Activated naive CD8-positive, alpha-beta T cell treated with anti-CD3 and anti-CD28 coated beads, Interleukin-2, amount 50 U/mL, for 24 hours (primary cell): ENCODE measurements at regions not wholly inside any gene's neighbourhood (a gene's known extent, or its start where the extent isn't known, plus 50 kb on each side); places are given as distances from the start of the nearest gene placed in this dataset.
"Not testable (repeated sequence)": the region's sequence is repeated elsewhere in the genome, so short reads cannot be mapped to it uniquely, and the experiment has no call there.

ENCODE experiments used
- ATAC-seq: fragments of 150-1000 bp; cut with Tn5 transposase; one replicate; pipeline ENCODE4 v1.10.0; 2021
- DNase-seq: peaks from one replicate; pipeline ENCODE4 v3.0.0; 2021
- H3K27ac Mint-ChIP-seq: one replicate; pipeline ENCODE4 v1.8.0; 2021; ENCODE audit warnings: mild to moderate bottlenecking, mixed read lengths
- H3K27me3 Mint-ChIP-seq: one replicate; pipeline ENCODE4 v1.8.0; 2021; ENCODE audit warnings: mixed read lengths
- H3K36me3 Mint-ChIP-seq: one replicate; pipeline ENCODE4 v1.8.0; 2021; ENCODE audit warnings: low read depth, mixed read lengths
- H3K4me1 Mint-ChIP-seq: one replicate; pipeline ENCODE4 v1.8.0; 2021; ENCODE audit warnings: mixed read lengths
- H3K4me3 Mint-ChIP-seq: one replicate; pipeline ENCODE4 v1.8.0; 2021; ENCODE audit warnings: mild to moderate bottlenecking, moderate library complexity, mixed read lengths
- H3K9me3 Mint-ChIP-seq: one replicate; pipeline ENCODE4 v1.8.0; 2021; ENCODE audit warnings: mixed read lengths

DNA sequence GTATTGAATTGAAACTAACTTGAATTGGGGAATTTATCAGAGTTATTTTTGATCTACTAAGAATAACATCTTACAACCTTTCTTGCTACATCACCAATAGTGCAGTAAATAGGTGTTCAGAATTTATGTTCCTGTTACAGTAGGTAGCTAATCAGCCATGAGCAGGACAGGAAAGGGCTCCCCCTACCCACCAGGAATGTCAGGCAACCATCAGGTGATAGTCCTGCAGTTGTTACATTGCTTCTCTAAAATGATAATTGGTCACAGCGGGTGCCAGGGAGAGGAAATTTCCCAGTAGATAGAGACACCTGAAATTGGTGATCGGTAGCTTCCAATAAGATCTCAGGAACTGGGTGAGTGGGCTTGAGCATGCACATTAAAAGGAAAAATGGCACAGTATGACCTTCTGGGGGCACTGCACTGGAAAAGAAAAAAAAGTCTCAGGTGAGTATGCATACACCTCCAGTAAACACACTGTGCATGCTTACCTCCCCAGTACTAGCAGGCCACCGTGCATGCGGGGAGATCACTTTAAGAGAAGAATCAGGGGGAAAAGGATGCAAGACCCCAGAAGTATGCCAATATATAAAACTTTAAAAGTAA is 1092.0 kb upstream of the LRRTM1 start:
- Mint-ChIP-seq H3K4me1 (no peaks in the 10 kb centered on the region), H3K4me3 (no peak overlapping the region), H3K36me3 (no peaks in the 10 kb centered on the region), H3K27ac (no peak overlapping the region), H3K9me3 (peaks cover 6% of the 10 kb centered on the region), H3K27me3 (no peaks in the 10 kb centered on the region)
- DNase-seq (no peak), ATAC-seq (no peak)

DNA sequence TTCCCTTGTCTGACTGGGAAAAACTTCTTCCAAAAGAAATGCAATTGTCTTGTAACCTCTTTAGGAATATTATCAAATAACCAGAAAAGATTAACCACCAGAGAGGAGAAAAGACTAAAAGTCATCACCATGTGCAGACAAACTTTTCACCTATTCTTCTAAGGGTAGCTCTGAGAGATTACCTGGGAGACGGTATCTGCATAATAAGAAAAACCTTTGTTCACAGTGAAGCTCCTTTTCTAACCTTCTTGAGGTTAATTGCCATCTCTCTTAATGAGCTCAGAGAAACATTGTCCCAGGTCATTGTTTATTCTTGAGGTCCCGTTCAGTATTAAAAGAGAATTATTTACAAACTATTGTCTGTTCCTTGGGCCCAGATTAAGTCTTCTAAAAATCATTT is 1091.2 kb upstream of the LRRTM1 start:
- Mint-ChIP-seq H3K4me3 (no peak overlapping the region), H3K36me3 (no peaks in the 10 kb centered on the region), H3K27ac (no peak overlapping the region), H3K27me3 (no peaks in the 10 kb centered on the region), H3K4me1 (no peaks in the 10 kb centered on the region), H3K9me3 (peaks cover 10% of the 10 kb centered on the region)
- no peak for DNase-seq
- no peak for ATAC-seq

DNA sequence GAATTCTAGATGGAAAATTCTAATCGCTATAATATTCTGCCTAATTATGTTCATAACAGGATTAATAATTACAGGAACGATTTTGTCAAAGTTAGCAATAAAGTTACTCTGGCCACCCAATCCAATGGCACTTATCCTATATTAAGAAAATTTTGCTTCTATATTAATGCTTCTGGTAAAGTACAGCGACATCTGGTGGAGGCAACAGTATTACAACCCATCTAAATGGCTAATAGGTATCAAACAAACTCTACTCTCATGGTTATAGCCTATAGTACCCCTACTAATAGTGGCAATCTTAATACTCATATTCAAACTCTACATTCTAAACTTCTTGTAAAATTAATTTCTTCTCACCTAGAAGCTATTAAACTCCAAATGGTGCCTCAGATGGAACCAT is 1084.7 kb upstream of the LRRTM1 start:
- Mint-ChIP-seq H3K4me1 (no peaks in the 10 kb centered on the region), H3K36me3 (no peaks in the 10 kb centered on the region), H3K4me3 (no peak overlapping the region), H3K27ac (no peak overlapping the region), H3K9me3 (peaks cover 28% of the 10 kb centered on the region), H3K27me3 (no peaks in the 10 kb centered on the region)
- ATAC-seq (no peak), DNase-seq (no peak)

DNA sequence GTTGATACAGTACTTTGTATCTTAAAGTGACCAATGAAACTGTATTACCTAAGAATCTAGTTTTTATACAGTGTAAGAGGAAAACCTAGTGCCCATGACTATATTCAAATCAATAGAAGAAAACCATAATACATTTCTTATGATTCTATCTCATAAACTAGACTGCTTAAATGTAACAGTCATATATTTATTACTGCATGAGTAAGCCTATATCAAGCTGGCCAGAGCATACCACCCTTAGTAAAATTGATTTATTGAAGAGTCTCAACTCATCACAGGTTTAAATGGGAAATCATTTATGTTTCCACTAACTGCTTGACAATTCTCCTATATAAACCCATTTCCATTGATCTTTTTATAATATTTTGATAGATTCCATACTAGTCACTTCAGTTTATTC is 1059.2 kb upstream of the LRRTM1 start:
- ATAC-seq: no peak
- no peaks in the 10 kb centered on the region for H3K4me1 Mint-ChIP-seq

DNA sequence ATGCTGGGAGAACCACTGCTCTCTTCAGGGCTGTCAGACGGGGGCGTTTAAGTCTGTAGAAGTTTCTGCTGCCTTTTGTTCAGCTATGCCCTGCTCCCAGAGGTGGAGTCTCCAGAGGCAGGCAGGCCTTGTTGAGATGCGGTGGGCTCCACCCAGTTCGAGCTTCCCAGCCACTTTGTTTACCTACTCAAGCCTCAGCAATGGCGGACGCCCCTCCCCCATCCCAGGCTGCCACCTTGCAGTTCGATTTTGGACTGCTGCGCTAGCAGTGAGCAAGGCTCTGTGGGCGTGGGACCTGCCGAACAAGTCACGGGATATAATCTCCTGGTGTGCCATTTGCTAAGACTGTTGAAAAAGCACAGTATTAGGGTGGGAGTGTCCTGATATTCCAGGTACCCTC is 1057.9 kb upstream of the LRRTM1 start:
- not testable (repeated sequence) for DNase-seq, H3K27me3 Mint-ChIP-seq, H3K27ac Mint-ChIP-seq, H3K36me3 Mint-ChIP-seq, H3K4me1 Mint-ChIP-seq, H3K4me3 Mint-ChIP-seq, ATAC-seq
- H3K9me3 Mint-ChIP-seq: peaks cover 13% of the 10 kb centered on the region

More for the DNA sequence above, 1059.2 kb upstream of the LRRTM1 start:
- DNase-seq: no peak
- Mint-ChIP-seq H3K4me3 (no peak overlapping the region), H3K9me3 (peaks cover 14% of the 10 kb centered on the region), H3K36me3 (no peaks in the 10 kb centered on the region), H3K27me3 (no peaks in the 10 kb centered on the region), H3K27ac (no peak overlapping the region)

DNA sequence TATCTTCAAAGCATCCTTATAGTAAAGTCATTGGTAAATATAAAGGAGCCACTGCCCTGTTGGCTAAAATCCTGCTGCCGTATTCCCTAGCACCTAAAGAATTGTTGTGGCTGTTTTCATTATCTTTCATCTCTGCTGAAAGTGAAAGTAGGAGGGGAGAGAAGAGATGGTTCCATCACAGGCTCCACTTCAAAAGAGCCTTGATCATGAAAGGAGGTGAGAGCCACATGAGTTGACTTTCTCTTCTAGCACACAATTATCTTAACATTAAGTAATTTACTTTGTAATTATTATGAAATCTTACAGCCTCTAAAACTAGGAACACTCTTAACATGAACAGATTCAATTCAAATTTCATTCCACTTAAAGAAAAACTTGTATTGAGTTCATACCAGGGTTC is 1050.9 kb upstream of the LRRTM1 start:
- Mint-ChIP-seq H3K4me3 (no peak overlapping the region), H3K27ac (no peak overlapping the region), H3K4me1 (no peaks in the 10 kb centered on the region), H3K27me3 (no peaks in the 10 kb centered on the region), H3K9me3 (peaks cover 22% of the 10 kb centered on the region), H3K36me3 (no peaks in the 10 kb centered on the region)
- DNase-seq: no peak
- ATAC-seq: no peak

DNA sequence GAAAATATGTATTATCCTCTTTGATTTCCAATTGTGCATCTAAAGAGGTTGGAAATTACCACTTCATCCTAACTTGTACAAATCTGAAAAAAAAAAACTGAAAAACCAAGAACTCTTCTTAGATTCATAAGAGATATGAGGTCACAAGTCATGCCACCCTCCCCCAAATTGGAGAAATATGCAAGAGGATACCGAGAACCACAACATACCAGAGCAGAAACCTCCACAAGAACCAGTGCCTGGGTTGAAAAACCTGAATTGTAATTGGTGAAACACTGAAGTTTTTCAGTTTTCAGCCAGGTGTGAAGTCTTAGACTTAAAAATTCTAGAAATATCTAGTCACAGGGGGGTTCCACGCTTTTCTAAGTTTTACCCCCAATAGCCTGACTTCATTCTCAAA is 1029.5 kb upstream of the LRRTM1 start:
- Mint-ChIP-seq H3K4me1 (no peaks in the 10 kb centered on the region), H3K27me3 (no peaks in the 10 kb centered on the region), H3K9me3 (no peaks in the 10 kb centered on the region), H3K27ac (no peak overlapping the region), H3K4me3 (no peak overlapping the region), H3K36me3 (no peaks in the 10 kb centered on the region)
- ATAC-seq (no peak), DNase-seq (no peak)

DNA sequence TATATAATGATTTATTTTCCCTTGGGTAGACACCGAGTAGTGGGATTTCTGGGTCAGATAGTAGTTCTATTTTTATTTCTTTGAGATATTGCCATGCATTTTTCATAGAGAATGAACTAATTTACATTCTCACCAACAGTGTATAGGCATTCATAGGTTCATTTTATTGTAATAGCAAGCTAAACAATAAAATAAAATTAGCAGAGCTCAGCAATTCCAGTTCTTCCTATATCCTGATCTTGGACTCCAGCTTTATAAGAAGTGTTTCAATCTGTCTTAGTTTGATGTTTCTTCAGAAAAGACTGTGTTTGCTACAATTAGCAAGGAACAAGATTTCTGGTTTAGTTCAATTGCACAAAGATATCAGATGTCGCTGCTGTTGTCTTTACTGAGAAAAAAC is 1024.4 kb upstream of the LRRTM1 start:
- no peaks in the 10 kb centered on the region for H3K36me3 Mint-ChIP-seq
- peaks cover 15% of the 10 kb centered on the region for H3K9me3 Mint-ChIP-seq
- ATAC-seq: no peak

DNA sequence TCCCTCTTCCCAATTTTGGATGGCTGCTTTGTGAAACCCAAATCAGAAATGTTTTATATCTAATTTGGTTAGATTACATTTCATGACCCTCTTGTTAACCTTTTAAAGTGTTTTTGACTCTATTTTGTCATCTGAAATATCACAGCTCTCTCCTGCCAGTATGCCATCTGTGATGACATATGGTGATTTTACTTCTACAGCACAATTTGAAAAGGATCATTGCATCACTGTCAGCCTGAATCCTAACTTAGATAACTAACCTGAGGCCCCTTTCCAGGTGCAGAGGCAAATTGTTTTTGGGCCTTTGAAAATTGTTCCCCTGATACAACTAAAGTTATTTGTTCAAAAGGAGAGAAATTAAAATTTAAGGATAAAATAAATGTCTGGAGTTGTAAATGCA is 1023.4 kb upstream of the LRRTM1 start:
- H3K4me1 Mint-ChIP-seq: no peaks in the 10 kb centered on the region
- H3K4me3 Mint-ChIP-seq: no peak overlapping the region
- H3K27ac Mint-ChIP-seq: no peak overlapping the region
- ATAC-seq (no peak), DNase-seq (no peak)
- no peaks in the 10 kb centered on the region for H3K36me3 Mint-ChIP-seq
- no peaks in the 10 kb centered on the region for H3K27me3 Mint-ChIP-seq
- peaks cover 23% of the 10 kb centered on the region for H3K9me3 Mint-ChIP-seq

More for the DNA sequence above, 1024.4 kb upstream of the LRRTM1 start:
- no peak for DNase-seq
- Mint-ChIP-seq H3K27me3 (no peaks in the 10 kb centered on the region), H3K4me3 (no peak overlapping the region), H3K27ac (no peak overlapping the region), H3K4me1 (no peaks in the 10 kb centered on the region)

DNA sequence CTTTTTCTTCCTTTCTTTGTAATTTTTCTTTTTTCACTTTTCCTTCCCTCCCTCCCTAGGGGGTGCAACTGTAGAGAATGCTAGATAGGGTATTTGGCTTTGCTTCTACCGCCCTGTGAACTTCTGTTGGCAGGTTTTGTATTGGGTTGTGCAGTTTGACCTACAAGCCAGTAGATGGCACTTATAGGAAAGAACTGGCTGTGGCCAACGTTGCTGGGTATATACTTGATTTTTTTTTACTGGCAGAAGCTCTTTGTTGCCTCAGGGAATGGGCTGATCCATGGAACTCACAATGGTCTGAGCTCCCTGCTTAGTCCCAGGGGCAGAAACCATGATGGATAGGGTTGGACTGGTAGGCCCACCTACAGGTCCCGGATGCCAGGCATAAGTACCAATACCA is 1019.5 kb upstream of the LRRTM1 start:
- Mint-ChIP-seq H3K9me3 (peaks cover 28% of the 10 kb centered on the region), H3K4me1 (no peaks in the 10 kb centered on the region), H3K36me3 (no peaks in the 10 kb centered on the region), H3K27ac (no peak overlapping the region), H3K4me3 (no peak overlapping the region), H3K27me3 (no peaks in the 10 kb centered on the region)
- ATAC-seq (no peak), DNase-seq (no peak)

DNA sequence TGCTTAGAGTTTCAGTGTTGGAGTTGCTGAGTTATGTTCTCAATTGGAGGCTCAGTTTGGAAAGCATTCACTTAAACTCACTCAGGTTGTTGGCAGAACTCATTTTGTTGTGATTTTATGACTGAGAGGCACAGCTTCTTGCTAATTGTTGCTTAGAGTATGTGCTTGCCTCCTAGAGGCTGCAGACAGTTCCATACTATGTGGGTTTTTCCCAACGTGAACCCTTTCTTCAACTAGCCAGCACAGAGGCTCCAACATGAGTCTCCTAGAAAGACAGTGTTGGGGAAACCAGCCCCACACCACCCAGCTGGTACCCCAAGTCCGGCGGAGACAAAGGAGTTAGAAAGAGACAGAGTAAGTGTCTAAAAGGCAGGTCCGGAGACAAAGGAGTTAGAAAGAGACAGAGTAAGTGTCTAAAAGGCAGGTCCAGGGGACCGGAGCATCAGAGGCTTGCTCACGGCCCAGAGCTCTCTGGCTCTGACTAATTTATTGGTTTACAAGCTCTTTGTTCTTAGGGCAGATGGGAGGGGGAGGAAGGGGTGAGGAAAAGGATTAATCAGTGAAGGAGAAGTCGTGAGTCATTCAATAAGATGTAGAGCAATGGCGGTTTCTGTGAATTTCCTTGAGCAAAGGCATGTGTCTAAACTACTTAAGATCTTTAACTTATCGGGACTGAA is 999.7 kb upstream of the LRRTM1 start:
- Mint-ChIP-seq H3K4me3 (no peak overlapping the region), H3K9me3 (peaks cover 28% of the 10 kb centered on the region), H3K36me3 (no peaks in the 10 kb centered on the region), H3K27ac (no peak overlapping the region), H3K27me3 (no peaks in the 10 kb centered on the region), H3K4me1 (no peaks in the 10 kb centered on the region)
- ATAC-seq (no peak), DNase-seq (no peak)

DNA sequence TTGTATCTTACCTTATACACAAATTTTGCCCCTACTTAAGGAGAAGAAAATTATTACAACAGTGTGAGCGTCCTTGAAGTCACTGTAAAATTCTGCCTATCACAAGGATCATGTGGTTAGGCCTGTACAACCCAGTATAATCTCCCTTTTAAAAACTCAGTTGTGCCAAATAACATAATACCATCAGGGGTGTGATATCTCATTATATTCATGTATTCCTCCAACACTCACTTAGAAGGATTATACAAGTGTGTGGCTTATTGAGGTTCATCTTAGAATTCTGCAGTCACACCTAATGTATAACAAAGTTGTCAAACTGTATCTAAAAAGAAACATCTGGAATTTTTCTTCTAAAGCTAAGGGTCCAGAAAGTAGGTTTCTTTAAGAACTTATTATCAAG is 998.8 kb upstream of the LRRTM1 start:
- H3K9me3 Mint-ChIP-seq: peaks cover 35% of the 10 kb centered on the region
- no peak overlapping the region for H3K27ac Mint-ChIP-seq
- H3K4me1 Mint-ChIP-seq: no peaks in the 10 kb centered on the region
- no peaks in the 10 kb centered on the region for H3K36me3 Mint-ChIP-seq
- DNase-seq: no peak
- no peak overlapping the region for H3K4me3 Mint-ChIP-seq
- no peak for ATAC-seq
- H3K27me3 Mint-ChIP-seq: no peaks in the 10 kb centered on the region

DNA sequence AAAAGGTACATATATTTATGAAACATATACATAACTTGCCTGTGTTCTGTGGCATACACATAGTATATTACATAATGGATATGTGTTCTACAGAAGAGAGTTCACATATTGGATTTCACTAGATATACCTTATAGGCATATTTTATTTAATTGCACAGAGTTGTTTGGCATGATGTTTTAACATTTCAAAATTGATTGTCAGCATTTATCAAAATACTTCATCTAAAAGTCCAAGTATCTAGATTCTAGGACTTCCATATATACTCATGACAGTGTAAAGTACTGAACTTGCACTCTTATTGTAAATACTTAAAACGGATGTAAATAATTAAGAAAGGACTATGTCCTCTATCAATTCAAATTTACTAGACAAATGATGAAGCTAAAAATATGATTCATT is 995.3 kb upstream of the LRRTM1 start:
- no peak for ATAC-seq
- no peak overlapping the region for H3K4me3 Mint-ChIP-seq
- H3K4me1 Mint-ChIP-seq: no peaks in the 10 kb centered on the region

DNA sequence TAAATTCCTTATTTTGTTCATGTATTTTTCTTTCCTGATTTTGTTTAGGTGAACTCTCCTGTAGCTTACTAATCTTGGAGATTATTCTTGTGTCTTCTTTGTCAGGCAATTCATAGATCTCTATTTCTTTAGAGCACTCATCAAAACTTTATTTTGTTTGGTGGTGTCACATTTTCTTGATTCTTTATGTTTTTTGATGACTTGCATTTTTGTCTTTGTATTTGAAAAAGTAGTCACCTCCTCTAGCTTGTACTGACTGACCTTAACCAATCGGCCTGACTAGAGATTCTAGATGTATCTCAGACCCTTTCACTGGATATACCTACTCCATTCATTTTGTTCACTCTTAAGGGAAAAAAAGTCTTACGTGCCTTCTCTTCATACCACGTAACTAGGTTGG is 986.3 kb upstream of the LRRTM1 start:
- no peaks in the 10 kb centered on the region for H3K4me1 Mint-ChIP-seq
- no peaks in the 10 kb centered on the region for H3K36me3 Mint-ChIP-seq
- no peak for DNase-seq
- H3K9me3 Mint-ChIP-seq: peaks cover 35% of the 10 kb centered on the region
- no peak overlapping the region for H3K4me3 Mint-ChIP-seq
- no peaks in the 10 kb centered on the region for H3K27me3 Mint-ChIP-seq
- ATAC-seq: no peak
- H3K27ac Mint-ChIP-seq: no peak overlapping the region

More for the DNA sequence above, 995.3 kb upstream of the LRRTM1 start:
- peaks cover 28% of the 10 kb centered on the region for H3K9me3 Mint-ChIP-seq
- DNase-seq: no peak
- H3K36me3 Mint-ChIP-seq: no peaks in the 10 kb centered on the region
- H3K27me3 Mint-ChIP-seq: no peaks in the 10 kb centered on the region
- H3K27ac Mint-ChIP-seq: no peak overlapping the region

DNA sequence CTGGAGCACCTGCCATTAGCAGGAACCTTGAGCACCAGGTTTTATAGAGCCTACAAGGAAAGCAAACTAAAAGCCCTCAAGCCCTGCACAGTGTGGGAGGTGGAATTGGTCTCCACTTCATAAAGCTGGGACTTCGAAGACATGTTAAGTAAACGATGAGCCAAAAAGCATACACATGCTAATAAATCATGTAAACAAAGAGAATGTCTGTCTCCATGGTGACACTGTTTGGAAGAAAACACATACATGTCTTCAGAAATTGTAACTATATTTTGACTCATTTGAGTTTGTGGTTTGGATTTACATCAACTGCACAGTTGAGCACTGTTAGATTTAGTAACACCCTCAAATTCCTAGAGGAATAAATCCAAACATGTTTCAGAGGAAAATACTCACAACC is 978.5 kb upstream of the LRRTM1 start:
- ATAC-seq (no peak), DNase-seq (no peak)
- Mint-ChIP-seq H3K4me1 (no peaks in the 10 kb centered on the region), H3K27me3 (no peaks in the 10 kb centered on the region), H3K4me3 (no peak overlapping the region), H3K36me3 (no peaks in the 10 kb centered on the region), H3K9me3 (peaks cover 9% of the 10 kb centered on the region), H3K27ac (no peak overlapping the region)
